ENCODE measurements at regions not wholly inside any gene's neighbourhood (a gene's known extent, or its start where the extent isn't known, plus 50 kb on each side); places are given as distances from the start of the nearest gene placed in this dataset.
"Not testable (repeated sequence)": the region's sequence is repeated elsewhere in the genome, so short reads cannot be mapped to it uniquely, and the experiment has no call there.

GRCh38 chr6:10343320-10343719 is 71.6 kb downstream of the TFAP2A start:
- no peak for DNase-seq (ENCODE audit: low read depth in 3 of 3)

GRCh38 chr6:10341605-10342004 is 73.3 kb downstream of the TFAP2A start:
- DNase-seq (ENCODE audit: low read depth in 3 of 3), result no peak

DNA sequence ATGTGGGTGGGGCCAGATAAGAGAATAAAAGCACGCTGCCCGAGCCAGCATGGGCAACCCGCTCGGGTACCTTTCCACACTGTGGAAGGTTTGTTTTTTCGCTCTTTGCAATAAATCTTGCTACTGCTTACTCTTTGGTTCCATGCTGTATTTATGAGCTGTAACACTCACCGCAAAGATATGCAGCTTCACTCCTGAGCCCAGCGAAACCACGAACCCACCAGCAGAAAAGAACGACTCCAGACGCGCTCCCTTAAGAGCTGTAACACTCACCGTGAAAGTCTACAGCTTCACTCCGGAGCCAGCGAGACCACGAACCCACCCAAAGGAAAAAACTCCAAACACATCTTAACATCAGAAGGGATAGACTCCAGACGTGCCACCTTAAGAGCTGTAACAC is 76.7 kb downstream of the TFAP2A start:
- DNase-seq (ENCODE audit: low read depth in 3 of 3), result no peak

DNA sequence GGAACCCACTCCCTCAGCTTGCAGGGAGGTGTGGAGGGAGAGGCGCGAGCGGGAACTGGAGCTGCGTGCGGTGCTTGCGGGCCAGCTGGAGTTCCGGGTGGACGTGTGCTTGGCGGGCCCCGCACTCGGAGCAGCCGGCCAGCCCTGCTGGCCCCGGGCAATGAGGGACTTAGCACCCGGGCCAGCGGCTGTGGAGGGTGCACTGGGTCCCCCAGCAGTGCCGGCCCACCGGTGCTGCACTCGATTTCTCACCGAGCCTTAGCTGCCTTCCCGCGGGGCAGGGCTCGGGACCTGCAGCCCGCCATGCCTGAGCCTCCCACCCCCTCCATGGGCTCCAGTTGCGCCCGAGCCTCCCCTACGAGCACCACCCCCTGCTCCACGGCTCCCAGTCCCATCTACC is 77.5 kb downstream of the TFAP2A start:
- not testable (repeated sequence) for DNase-seq (ENCODE audit: low read depth in 3 of 3)

GRCh38 chr6:10332111-10332510 is 82.8 kb downstream of the TFAP2A start:
- no peak for DNase-seq (ENCODE audit: low read depth in 3 of 3)

GRCh38 chr6:10331334-10331968 is 83.4 kb downstream of the TFAP2A start:
- DNase-seq (ENCODE audit: low read depth in 3 of 3), result no peak

GRCh38 chr6:10330515-10330914 is 84.4 kb downstream of the TFAP2A start:
- no peak for DNase-seq (ENCODE audit: low read depth in 3 of 3)

GRCh38 chr6:10323018-10323417 is 91.9 kb downstream of the TFAP2A start:
- DNase-seq (ENCODE audit: low read depth in 3 of 3), result no peak

DNA sequence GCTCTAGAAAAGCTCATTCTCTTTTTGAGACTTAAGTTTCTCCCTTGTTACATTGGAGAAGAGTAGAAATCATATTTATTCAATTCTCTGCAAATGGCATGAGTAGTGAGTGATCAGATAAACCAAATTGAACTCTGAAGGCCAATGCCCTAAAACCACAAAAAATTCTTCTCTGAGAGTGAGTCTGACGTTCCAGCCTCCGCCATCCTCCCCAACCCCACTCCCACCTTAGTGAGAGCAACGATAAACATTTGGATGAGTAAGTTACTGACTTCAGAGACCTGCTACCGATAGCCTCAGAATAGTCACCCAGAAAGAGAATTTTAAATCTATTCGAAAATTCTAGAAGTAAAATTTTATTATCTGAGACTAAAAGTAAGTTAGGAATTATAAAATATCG is 94.6 kb downstream of the TFAP2A start:
- DNase-seq (ENCODE audit: low read depth in 3 of 3), result no peak

- no peak for DNase-seq (ENCODE audit: low read depth in 3 of 3)
These were observed 98.5 kb downstream of the TFAP2A start for GRCh38 chr6:10316373-10316721.

GRCh38 chr6:10315658-10316372 is 99.1 kb downstream of the TFAP2A start:
- DNase-seq (ENCODE audit: low read depth in 3 of 3), result no peak

GRCh38 chr6:10315034-10315433 is 99.8 kb downstream of the TFAP2A start:
- no peak for DNase-seq (ENCODE audit: low read depth in 3 of 3)

DNA sequence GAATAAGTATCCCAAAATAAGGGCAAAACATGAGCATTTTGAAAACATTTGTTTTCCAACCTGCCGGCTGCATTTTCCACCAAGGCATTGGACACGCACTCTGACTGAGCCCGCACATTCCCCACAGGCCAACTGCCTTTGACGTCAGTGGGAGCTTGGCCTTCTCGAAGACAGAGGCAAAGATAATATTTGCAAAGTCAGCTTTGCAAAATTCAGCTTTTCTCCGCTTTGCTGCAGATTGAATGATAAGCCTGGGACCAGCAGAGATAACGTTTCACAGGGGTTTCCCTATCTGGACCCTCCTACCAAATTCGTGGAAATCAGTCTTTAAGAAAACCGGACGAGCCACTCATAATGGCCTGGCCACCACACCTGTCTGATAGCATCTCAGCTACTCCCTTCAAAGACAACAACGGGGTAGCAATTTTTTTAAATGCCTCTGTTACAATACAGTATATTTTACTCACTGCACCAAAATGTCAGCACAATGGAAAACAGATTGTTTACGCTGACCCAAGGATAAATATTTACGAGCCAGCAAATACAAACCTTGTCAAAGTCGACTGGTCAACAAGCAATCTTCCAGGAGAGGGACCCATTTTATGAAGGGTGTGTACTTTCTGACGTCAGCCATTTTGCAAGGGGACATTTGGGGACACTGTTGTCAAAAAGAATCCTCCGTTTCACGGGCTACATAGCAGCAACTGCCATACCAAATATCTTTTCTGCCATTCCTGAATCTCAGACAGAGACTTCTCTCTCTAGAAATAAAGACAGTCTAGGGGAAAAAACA is 100.5 kb downstream of the TFAP2A start:
- DNase-seq (ENCODE audit: low read depth in 3 of 3), result no peak

DNA sequence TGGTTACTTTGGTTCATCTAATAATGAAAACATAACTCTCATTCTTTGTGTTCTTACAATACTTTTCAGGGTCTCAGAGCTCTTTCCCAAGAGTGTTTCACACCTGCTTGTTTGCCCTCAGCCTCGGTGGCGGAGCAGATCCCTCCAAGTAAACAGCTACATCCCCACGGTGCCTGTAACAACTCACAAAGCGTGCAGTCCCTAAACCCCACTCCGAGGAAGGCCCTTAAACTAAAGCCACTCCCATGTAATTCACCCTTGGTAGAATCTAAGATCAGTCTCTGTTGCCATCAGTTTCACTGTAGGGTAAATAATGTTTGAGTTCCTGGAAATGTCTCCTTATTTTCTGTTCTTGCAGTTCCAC is 101.1 kb downstream of the TFAP2A start:
- DNase-seq (ENCODE audit: low read depth in 3 of 3), result no peak

GRCh38 chr6:10312445-10312844 is 102.4 kb downstream of the TFAP2A start:
- DNase-seq (ENCODE audit: low read depth in 3 of 3), result no peak

GRCh38 chr6:10311546-10312405 is 103.1 kb downstream of the TFAP2A start:
- not testable (repeated sequence) for DNase-seq (ENCODE audit: low read depth in 3 of 3)

DNA sequence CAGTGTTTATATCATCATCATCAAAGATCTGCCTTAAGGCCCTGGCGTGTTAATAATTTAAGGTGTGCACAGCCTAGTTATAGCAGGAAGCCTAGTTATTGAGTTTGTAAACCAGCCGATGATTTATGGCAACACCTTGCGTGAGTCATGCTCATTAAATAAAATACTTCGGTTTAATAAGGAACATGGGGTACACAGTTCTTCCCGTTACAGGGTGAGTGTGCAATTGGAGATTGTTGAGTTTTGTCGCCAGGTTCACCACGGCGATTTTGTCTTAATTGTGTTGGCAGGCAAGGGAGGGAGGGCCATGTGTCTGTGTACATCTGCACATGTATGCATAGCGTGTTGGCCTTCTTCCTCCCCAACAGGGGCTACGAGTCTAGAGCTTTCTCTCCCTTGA is 104.0 kb downstream of the TFAP2A start:
- DNase-seq (ENCODE audit: low read depth in 3 of 3), result no peak

DNA sequence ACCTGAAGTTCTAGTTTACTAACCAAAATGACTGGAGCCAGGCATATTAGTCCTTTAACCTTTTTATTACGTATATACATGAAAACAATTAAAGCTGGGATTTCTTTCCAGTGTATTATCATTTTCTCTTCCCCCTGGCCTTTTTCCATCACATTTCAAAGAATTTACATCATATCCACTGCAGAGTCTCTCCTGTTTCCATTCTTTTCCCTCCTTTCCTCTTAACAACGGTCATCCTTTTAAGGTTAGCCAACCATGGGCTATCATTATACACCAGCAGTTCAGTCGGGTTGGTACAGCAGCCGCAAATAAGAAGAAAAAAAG is 104.6 kb downstream of the TFAP2A start:
- no peak for DNase-seq (ENCODE audit: low read depth in 3 of 3)

- no peak for DNase-seq (ENCODE audit: low read depth in 3 of 3)
These were observed 105.2 kb downstream of the TFAP2A start for GRCh38 chr6:10309457-10310329.

DNA sequence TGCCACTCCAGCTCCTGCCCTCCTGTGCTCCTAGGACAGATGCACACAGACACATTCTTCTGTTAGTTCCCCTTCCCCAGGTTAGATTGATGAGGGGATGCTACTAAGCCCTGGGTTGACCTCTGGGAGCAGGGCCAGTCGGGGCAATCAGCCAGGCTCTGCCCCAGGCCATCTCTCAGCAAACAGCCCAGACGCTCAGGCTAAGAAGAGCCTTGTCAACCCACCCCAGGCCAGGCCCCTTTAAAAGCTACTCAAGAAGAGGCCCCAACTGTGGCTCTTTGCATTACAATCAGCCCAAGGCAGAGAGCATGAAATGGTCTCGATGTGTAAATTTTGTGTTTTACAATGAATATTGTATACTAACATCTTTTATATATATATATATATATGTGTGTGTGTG is 107.4 kb downstream of the TFAP2A start:
- no peak for DNase-seq (ENCODE audit: low read depth in 3 of 3)

- DNase-seq (ENCODE audit: low read depth in 3 of 3), result no peak
These were observed 107.8 kb downstream of the TFAP2A start for GRCh38 chr6:10307028-10307427.
